ENCODE measurements at regions not wholly inside any gene's neighbourhood (a gene's known extent, or its start where the extent isn't known, plus 50 kb on each side); places are given as distances from the start of the nearest gene placed in this dataset.

- no peak for DNase-seq (ENCODE audit: low read depth)
Measured at GRCh38 chr20:60802676-60803075, 449.4 kb upstream of the CDH4 start.

GRCh38 chr20:60803335-60804055 is 448.6 kb upstream of the CDH4 start:
- no peak for DNase-seq (ENCODE audit: low read depth)

GRCh38 chr20:60804240-60804917 is 447.7 kb upstream of the CDH4 start:
- no peak for DNase-seq (ENCODE audit: low read depth)

- no peak for DNase-seq (ENCODE audit: low read depth)
Measured at GRCh38 chr20:60804918-60805630, 447.0 kb upstream of the CDH4 start.

- DNase-seq (ENCODE audit: low read depth), result no peak
Measured at GRCh38 chr20:60806354-60806753, 445.7 kb upstream of the CDH4 start.

- no peak for DNase-seq (ENCODE audit: low read depth)
Measured at GRCh38 chr20:60806824-60807223, 445.2 kb upstream of the CDH4 start.

- DNase-seq (ENCODE audit: low read depth), result no peak
Measured at GRCh38 chr20:60808003-60808672, 443.9 kb upstream of the CDH4 start.

GRCh38 chr20:60808701-60809100 is 443.4 kb upstream of the CDH4 start:
- DNase-seq (ENCODE audit: low read depth), result no peak

GRCh38 chr20:60810561-60810960 is 441.5 kb upstream of the CDH4 start:
- DNase-seq (ENCODE audit: low read depth), result no peak

GRCh38 chr20:60812561-60812960 is 439.5 kb upstream of the CDH4 start:
- no peak for DNase-seq (ENCODE audit: low read depth)

GRCh38 chr20:60813066-60813465 is 439.0 kb upstream of the CDH4 start:
- no peak for DNase-seq (ENCODE audit: low read depth)

GRCh38 chr20:60815656-60816055 is 436.4 kb upstream of the CDH4 start:
- no peak for DNase-seq (ENCODE audit: low read depth)

- no peak for DNase-seq (ENCODE audit: low read depth)
Measured at GRCh38 chr20:60816901-60817300, 435.2 kb upstream of the CDH4 start.

- DNase-seq (ENCODE audit: low read depth), result no peak
Measured at GRCh38 chr20:60817891-60818290, 434.2 kb upstream of the CDH4 start.

GRCh38 chr20:60819511-60819910 is 432.6 kb upstream of the CDH4 start:
- DNase-seq (ENCODE audit: low read depth), result no peak

- no peak for DNase-seq (ENCODE audit: low read depth)
Measured at GRCh38 chr20:60820149-60820548, 431.9 kb upstream of the CDH4 start.

- no peak for DNase-seq (ENCODE audit: low read depth)
Measured at GRCh38 chr20:60820918-60821317, 431.1 kb upstream of the CDH4 start.

GRCh38 chr20:60822699-60823607 is 429.1 kb upstream of the CDH4 start:
- DNase-seq (ENCODE audit: low read depth), result no peak

GRCh38 chr20:60835876-60836275 is 416.2 kb upstream of the CDH4 start:
- no peak for DNase-seq (ENCODE audit: low read depth)

GRCh38 chr20:60837173-60837770 is 414.8 kb upstream of the CDH4 start:
- no peak for DNase-seq (ENCODE audit: low read depth)

- DNase-seq (ENCODE audit: low read depth), result no peak
Measured at GRCh38 chr20:60838297-60838696, 413.8 kb upstream of the CDH4 start.

Data from forelimb muscle (tissue), 1 donor.